Kidney (tissue), 13 donors: ENCODE measurements at regions not wholly inside any gene's neighbourhood (a gene's known extent, or its start where the extent isn't known, plus 50 kb on each side); places are given as distances from the start of the nearest gene placed in this dataset.
A peak's percentile ranks its signal among the peaks of the same experiment; 100 is the strongest.

Experiments
- DNase-seq, 5 donors: peaks; one replicate each; pipeline ENCODE4 v3.0.0-alpha.2; 2013 to 2020
- FAIRE-seq: peaks from 2 replicates; lab custom pipeline; 2012; peaks lifted over from hg19 to GRCh38; lab: Jason Lieb, UNC
- H3K27ac ChIP-seq, 2 donors: one replicate each; pipeline ENCODE4 v1.7.0; 2013; ENCODE audit warnings: low read depth in 2 of 2, low read length in 2 of 2, inconsistent platforms in 1 of 2
- H3K27me3 ChIP-seq: one replicate; pipeline ENCODE4 v1.7.1; 2013; ENCODE audit warnings: low read length, inconsistent platforms; ENCODE audit not compliant: control insufficient read depth, insufficient read depth
- H3K36me3 ChIP-seq, 3 donors: one replicate each; pipeline versions ENCODE4 v1.7.0 to v1.7.1; 2013; ENCODE audit warnings: low read length in 3 of 3, control low read depth in 1 of 3, inconsistent platforms in 1 of 3; ENCODE audit not compliant: insufficient read depth in 3 of 3, control insufficient read depth in 2 of 3
- H3K4me1 ChIP-seq, 3 donors: one replicate each; pipeline versions ENCODE4 v1.7.0 to v1.7.1; 2013; ENCODE audit warnings: low read length in 3 of 3, inconsistent platforms in 1 of 3, low read depth in 1 of 3; ENCODE audit not compliant: control insufficient read depth in 2 of 3, insufficient read depth in 2 of 3
- H3K4me3 ChIP-seq, 3 donors: one replicate each; pipeline versions ENCODE4 v1.7.0 to v1.8.1; 2013; ENCODE audit warnings: low read length in 3 of 3, control low read depth in 1 of 3, inconsistent platforms in 1 of 3
- H3K9ac ChIP-seq, 3 donors: one replicate each; pipeline versions ENCODE4 v1.7.0 to v1.7.1; 2013; ENCODE audit warnings: low read length in 3 of 3, control low read depth in 1 of 3, inconsistent platforms in 1 of 3
- H3K9me3 ChIP-seq, 3 donors: one replicate each; pipeline versions ENCODE4 v1.7.0 to v1.7.1; 2013; ENCODE audit warnings: low read length in 3 of 3, control low read depth in 1 of 3, inconsistent platforms in 1 of 3; ENCODE audit not compliant: control insufficient read depth in 2 of 3, insufficient read depth in 1 of 3
- CTCF ChIP-seq: IDR thresholded peaks from 3 replicates; pipeline ENCODE4 v1.5.1; 2012; ENCODE audit warnings: mild to moderate bottlenecking, moderate library complexity, borderline replicate concordance; ENCODE audit not compliant: insufficient read depth; ENCODE audit errors: extremely low read depth
- intact Hi-C: fragments of 100-400 bp; cut with DNase I; formaldehyde crosslinking; loops from one replicate; pipeline ENCODE4 v1.11.1; 2022
- donor health status: control.
- donor health status: control.
- donor health status: control.
- donor health status: control.
- donor health status: control.
- donor health status: DM: yes; HTN: yes; CAD: no.
- donor health status: Normal renal cell carcinoma (clear cell type).

GRCh38 chr15:87591042-87591441, 665.5 kb downstream of the NTRK3 start:
- no peak for TF ChIP-seq CTCF
- intact Hi-C loops = no loop called here

GRCh38 chr15:87589134-87589533, 667.4 kb downstream of the NTRK3 start:
- H3K4me3 ChIP-seq = no peak overlapping the region
- TF ChIP-seq CTCF = no peak
- H3K9me3 ChIP-seq = no peaks in the 10 kb centered on the region
- no peaks in the 10 kb centered on the region for H3K4me1 ChIP-seq
- H3K36me3 ChIP-seq = no peaks in the 10 kb centered on the region
- FAIRE-seq (no peak), DNase-seq (peak in 1 of 5 donors; percentile 12)
- intact Hi-C loops = no loop called here
- H3K27ac ChIP-seq = no peak overlapping the region
- no peaks in the 10 kb centered on the region for H3K27me3 ChIP-seq
- no peak overlapping the region for H3K9ac ChIP-seq

More at GRCh38 chr15:87591042-87591441, 665.5 kb downstream of the NTRK3 start:
- H3K9me3 ChIP-seq = no peaks in the 10 kb centered on the region
- no peaks in the 10 kb centered on the region for H3K36me3 ChIP-seq
- H3K27me3 ChIP-seq = no peaks in the 10 kb centered on the region
- H3K9ac ChIP-seq = no peak overlapping the region
- FAIRE-seq (no peak), DNase-seq (no peak)
- no peak overlapping the region for H3K27ac ChIP-seq
- no peaks in the 10 kb centered on the region for H3K4me1 ChIP-seq
- H3K4me3 ChIP-seq = no peak overlapping the region

- H3K27me3 ChIP-seq = no peaks in the 10 kb centered on the region
- no peak overlapping the region for H3K27ac ChIP-seq
- no peak overlapping the region for H3K4me3 ChIP-seq
- H3K4me1 ChIP-seq = no peaks in the 10 kb centered on the region
- H3K36me3 ChIP-seq = no peaks in the 10 kb centered on the region
- intact Hi-C loops = no loop called here
- DNase-seq (no peak), FAIRE-seq (no peak)
- no peak overlapping the region for H3K9ac ChIP-seq
- TF ChIP-seq CTCF = no peak
- no peaks in the 10 kb centered on the region for H3K9me3 ChIP-seq
Observed at GRCh38 chr15:87582169-87582568, 674.4 kb downstream of the NTRK3 start.

GRCh38 chr15:87579537-87579936, 677.0 kb downstream of the NTRK3 start:
- no peak for TF ChIP-seq CTCF

More at GRCh38 chr15:87579537-87579936, 677.0 kb downstream of the NTRK3 start:
- Histone ChIP-seq H3K36me3 (no peaks in the 10 kb centered on the region), H3K27ac (no peak overlapping the region), H3K9me3 (no peaks in the 10 kb centered on the region), H3K9ac (no peak overlapping the region), H3K4me3 (no peak overlapping the region), H3K4me1 (no peaks in the 10 kb centered on the region), H3K27me3 (no peaks in the 10 kb centered on the region)
- DNase-seq = no peak
- FAIRE-seq = no peak
- intact Hi-C loops = no loop called here
